Left cardiac atrium (tissue), 4 donors: ENCODE measurements at regions not wholly inside any gene's neighbourhood (a gene's known extent, or its start where the extent isn't known, plus 50 kb on each side); places are given as distances from the start of the nearest gene placed in this dataset.
A peak's percentile ranks its signal among the peaks of the same experiment; 100 is the strongest.
"Not testable (repeated sequence)": the region's sequence is repeated elsewhere in the genome, so short reads cannot be mapped to it uniquely, and the experiment has no call there.

Source experiments
- ATAC-seq, 2 donors: fragments of 200-7000 bp; cut with Tn5 transposase; one replicate each; pipeline ENCODE4 v1.9.1; 2020; ENCODE audit warnings: mild to moderate bottlenecking in 2 of 2, moderate library complexity in 2 of 2
- DNase-seq: peaks from one replicate; pipeline ENCODE4 v3.0.0-alpha.2; 2020
- intact Hi-C, 2 donors: fragments of 100-400 bp; cut with DNase I; formaldehyde crosslinking; loops; one replicate each; pipeline versions ENCODE4 v1.14.1 to v1.15.1; 2022 to 2023
- donor health status: DM: no; HTN: yes; CAD: no.
- donor health status: DM: no; HTN: yes; CAD: no; lungs with severe emphysema.
- donor health status: DM: yes; HTN: yes; CAD: no.
- donor health status: Dilated cardiomyopathy.

- ATAC-seq, DNase-seq, intact Hi-C loops: not testable (repeated sequence)
Observed at GRCh38 chr6:4725136-4725760, 51.0 kb upstream of the CDYL start.

GRCh38 chr6:4724727-4725126, 51.5 kb upstream of the CDYL start:
- intact Hi-C loops, DNase-seq, ATAC-seq: not testable (repeated sequence)

GRCh38 chr6:4723383-4723782, 52.8 kb upstream of the CDYL start:
- DNase-seq, result no peak
- ATAC-seq, result no peak
- intact Hi-C loops, result no loop called here

- DNase-seq, ATAC-seq, intact Hi-C loops: not testable (repeated sequence)
Observed at GRCh38 chr6:4721368-4721767, 54.8 kb upstream of the CDYL start.

GRCh38 chr6:4719491-4719890, 56.7 kb upstream of the CDYL start:
- DNase-seq (no peak), ATAC-seq (no peak)

GRCh38 chr6:4717856-4718255, 58.3 kb upstream of the CDYL start:
- ATAC-seq, result no peak
- no peak for DNase-seq
- intact Hi-C loops, result no loop called here

More at GRCh38 chr6:4719491-4719890, 56.7 kb upstream of the CDYL start:
- intact Hi-C loops, result no loop called here

GRCh38 chr6:4717124-4717523, 59.1 kb upstream of the CDYL start:
- intact Hi-C loops, result no loop called here
- ATAC-seq, result no peak
- no peak for DNase-seq

- intact Hi-C loops, result no loop called here
- DNase-seq, result no peak
- ATAC-seq, result no peak
Observed at GRCh38 chr6:4714961-4715501, 61.2 kb upstream of the CDYL start.

- ATAC-seq (no peak), DNase-seq (no peak)
- intact Hi-C loops, result no loop called here
Observed at GRCh38 chr6:4712291-4712690, 63.9 kb upstream of the CDYL start.

GRCh38 chr6:4707011-4707410, 69.2 kb upstream of the CDYL start:
- no peak for DNase-seq
- intact Hi-C loops, result no loop called here
- no peak for ATAC-seq

- intact Hi-C loops, result no loop called here
- DNase-seq, result no peak
- ATAC-seq, result no peak
Observed at GRCh38 chr6:4705809-4706208, 70.4 kb upstream of the CDYL start.

GRCh38 chr6:4703382-4703781, 72.8 kb upstream of the CDYL start:
- ATAC-seq, result no peak
- no peak for DNase-seq
- intact Hi-C loops, result no loop called here

- intact Hi-C loops, result no loop called here
- no peak for ATAC-seq
- no peak for DNase-seq
Observed at GRCh38 chr6:4698901-4699659, 77.1 kb upstream of the CDYL start.

- no peak for DNase-seq
- no peak for ATAC-seq
- intact Hi-C loops, result no loop called here
Observed at GRCh38 chr6:4693173-4693970, 82.8 kb upstream of the CDYL start.

- intact Hi-C loops, result no loop called here
- ATAC-seq (no peak), DNase-seq (no peak)
Observed at GRCh38 chr6:4692664-4693063, 83.5 kb upstream of the CDYL start.

GRCh38 chr6:4687989-4688947, 87.9 kb upstream of the CDYL start:
- ATAC-seq, result peak in 1 of 2 donors; percentile 71
- intact Hi-C loops, result no loop called here

GRCh38 chr6:4687656-4687988, 88.6 kb upstream of the CDYL start:
- intact Hi-C loops, result no loop called here
- no peak for ATAC-seq
- no peak for DNase-seq

More at GRCh38 chr6:4687989-4688947, 87.9 kb upstream of the CDYL start:
- DNase-seq, result no peak

- DNase-seq (no peak), ATAC-seq (no peak)
- intact Hi-C loops, result no loop called here
Observed at GRCh38 chr6:4682431-4683097, 93.6 kb upstream of the CDYL start.
